ENCODE measurements at regions not wholly inside any gene's neighbourhood (a gene's known extent, or its start where the extent isn't known, plus 50 kb on each side); places are given as distances from the start of the nearest gene placed in this dataset.

- Histone ChIP-seq H3K79me1 (ENCODE audit: low read depth, low read length) (no peaks in the 10 kb centered on the region), H2BK5ac (ENCODE audit: low read depth, low read length) (no peak overlapping the region), H4K5ac (ENCODE audit: insufficient read length, low read depth, low read length) (no peak overlapping the region), H2BK120ac (replicated peaks; ENCODE audit: low read depth, low read length) (no peak overlapping the region), H4K8ac (ENCODE audit: extremely low read depth, insufficient read depth, low read length) (no peak overlapping the region), H3K36me3 (ENCODE audit: control insufficient read depth in 2 of 4, insufficient read depth in 4 of 4, low read length in 3 of 4) (no peaks in the 10 kb centered on the region), H3K18ac (ENCODE audit: extremely low read depth, low read length) (no peak overlapping the region), H3K79me2 (ENCODE audit: control insufficient read depth in 1 of 2, insufficient read depth in 2 of 2, low read length in 2 of 2) (no peaks in the 10 kb centered on the region), H4K20me1 (replicated peaks in 1 of 2; ENCODE audit: control insufficient read depth in 1 of 2, insufficient read depth in 2 of 2, low read length in 2 of 2) (no peaks in the 10 kb centered on the region), H3K23me2 (ENCODE audit: low read depth, low read length) (no peaks in the 10 kb centered on the region), H3K4me3 (ENCODE audit: extremely low read depth in 1 of 4, insufficient read depth in 2 of 4, low read depth in 3 of 4, low read length in 4 of 4) (no peak overlapping the region), H3K4ac (replicated peaks; ENCODE audit: insufficient read length, low read depth, low read length) (no peak overlapping the region), H3K9ac (replicated peaks in 1 of 4; ENCODE audit: extremely low read depth in 1 of 4, low read depth in 3 of 4, low read length in 3 of 4) (no peak overlapping the region), H3K23ac (ENCODE audit: insufficient read length) (no peak overlapping the region), H3K27me3 (replicated peaks in 1 of 4; ENCODE audit: control insufficient read depth in 3 of 4, extremely low read depth in 1 of 4, insufficient read depth in 3 of 4, low read length in 3 of 4) (no peaks in the 10 kb centered on the region), H2BK20ac (ENCODE audit: low read length) (no peak overlapping the region), H3K27ac (ENCODE audit: low read depth, low read length) (no peak overlapping the region), H3K4me1 (replicated peaks in 1 of 4; ENCODE audit: control insufficient read depth in 3 of 4, insufficient read depth in 4 of 4, low read length in 3 of 4) (peaks cover 0 to 8% (median 3%) of the 10 kb centered on the region in 4 experiments; a peak in 3 of 7 replicates), H2BK12ac (ENCODE audit: low read depth, low read length) (no peak overlapping the region), H3K9me3 (ENCODE audit: insufficient read depth in 2 of 2, low read depth in 1 of 2, low read length in 1 of 2) (peaks cover 0 to 6% of the 10 kb centered on the region in 2 experiments; a peak in 2 of 4 replicates), H2AK5ac (ENCODE audit: low read depth, low read length) (no peak overlapping the region), H3K14ac (ENCODE audit: insufficient read length) (no peak overlapping the region), H3K4me2 (ENCODE audit: insufficient read depth in 1 of 2, low read depth in 2 of 2, low read length in 2 of 2) (no peak overlapping the region), H2AFZ (ENCODE audit: low read length) (no peak overlapping the region), H2BK15ac (ENCODE audit: low read length) (no peak overlapping the region), H4K91ac (replicated peaks; ENCODE audit: insufficient read length, low read length) (no peak overlapping the region), H3K56ac (replicated peaks; ENCODE audit: insufficient read length, low read depth, low read length) (no peak overlapping the region)
- no peak for FAIRE-seq
- no peak for DNase-seq (ENCODE audit: low read depth in 1 of 2, low spot score in 2 of 2)
- WGBS, 2 experiments (ENCODE audit: extremely low coverage in 1 of 2, insufficient coverage in 1 of 2, insufficient read length in 1 of 2, insufficient replicate concordance in 2 of 2, low coverage in 1 of 2, low lambda C conversion rate in 2 of 2, missing lambda C conversion rate in 1 of 2), result 85% methylated on average over 2 of the region's 2 CpGs; no CpG with 5 or more reads in 1 of the 2 experiments
- TF ChIP-seq CHD2 (IDR thresholded peaks at IDR 0.05; ENCODE audit: low read length) (no peak), CEBPB (IDR thresholded peaks at IDR 0.05; ENCODE audit: low read depth, low read length) (no peak), ASH2L (IDR thresholded peaks at IDR 0.05; ENCODE audit: low read length) (no peak), POLR2AphosphoS5 (IDR thresholded peaks at IDR 0.05; ENCODE audit: low read depth, low read length) (no peak)
- ChIA-PET POLR2A (ENCODE audit: partially characterized antibody) (interaction anchor here (1.5 kb wide), 1 partner anchor 20 kb away, joined by 4 read pairs; no protein-coding TSS in a partner anchor), CTCF (ENCODE audit: partially characterized antibody) (no interaction called here)
Observed at GRCh38 chr10:33506391-33506790, 171.9 kb upstream of the NRP1 start.

Data from H1 (cell line).